Urothelium cell line (cell line): ENCODE measurements at regions not wholly inside any gene's neighbourhood (a gene's known extent, or its start where the extent isn't known, plus 50 kb on each side); places are given as distances from the start of the nearest gene placed in this dataset.

ENCODE experiments used
- DNase-seq: peaks from one replicate; pipeline ENCODE4 v3.0.0; 2011; ENCODE audit warnings: low spot score, mixed read lengths
- FAIRE-seq: peaks from 2 replicates; lab custom pipeline; 2011; peaks lifted over from hg19 to GRCh38; lab: Jason Lieb, UNC

GRCh38 chr18:22033085-22033484, 136.3 kb upstream of the GATA6 start:
- DNase-seq, result peak; percentile 39
- no peak for FAIRE-seq

- FAIRE-seq (no peak), DNase-seq (no peak)
These were observed 135.1 kb upstream of the GATA6 start for GRCh38 chr18:22034276-22034675.

- FAIRE-seq (no peak), DNase-seq (no peak)
These were observed 128.9 kb upstream of the GATA6 start for GRCh38 chr18:22040533-22040932.

- FAIRE-seq (no peak), DNase-seq (no peak)
These were observed 125.6 kb upstream of the GATA6 start for GRCh38 chr18:22043837-22044236.

- FAIRE-seq (no peak), DNase-seq (no peak)
These were observed 124.7 kb upstream of the GATA6 start for GRCh38 chr18:22044474-22045220.

- no peak for DNase-seq
These were observed 124.0 kb upstream of the GATA6 start for GRCh38 chr18:22045221-22045918.

GRCh38 chr18:22046473-22046872, 122.9 kb upstream of the GATA6 start:
- no peak for DNase-seq
- FAIRE-seq, result peak; percentile 20

More at GRCh38 chr18:22045221-22045918, 124.0 kb upstream of the GATA6 start:
- FAIRE-seq, result no peak

- DNase-seq (no peak), FAIRE-seq (no peak)
These were observed 121.9 kb upstream of the GATA6 start for GRCh38 chr18:22047485-22047884.

- DNase-seq (no peak), FAIRE-seq (no peak)
These were observed 121.2 kb upstream of the GATA6 start for GRCh38 chr18:22048221-22048620.

GRCh38 chr18:22048932-22049615, 120.3 kb upstream of the GATA6 start:
- DNase-seq (no peak), FAIRE-seq (no peak)

GRCh38 chr18:22052405-22053105, 116.8 kb upstream of the GATA6 start:
- DNase-seq, result no peak
- no peak for FAIRE-seq

- FAIRE-seq (no peak), DNase-seq (no peak)
These were observed 113.7 kb upstream of the GATA6 start for GRCh38 chr18:22055466-22056238.

GRCh38 chr18:22056950-22057349, 112.4 kb upstream of the GATA6 start:
- FAIRE-seq, result no peak

GRCh38 chr18:22057908-22058527, 111.4 kb upstream of the GATA6 start:
- FAIRE-seq (no peak), DNase-seq (no peak)

More at GRCh38 chr18:22056950-22057349, 112.4 kb upstream of the GATA6 start:
- no peak for DNase-seq

- DNase-seq, result no peak
- no peak for FAIRE-seq
These were observed 109.0 kb upstream of the GATA6 start for GRCh38 chr18:22060361-22060760.

GRCh38 chr18:22063102-22063501, 106.3 kb upstream of the GATA6 start:
- DNase-seq (no peak), FAIRE-seq (no peak)

GRCh38 chr18:22063672-22064071, 105.7 kb upstream of the GATA6 start:
- FAIRE-seq (no peak), DNase-seq (no peak)

GRCh38 chr18:22064581-22064980, 104.8 kb upstream of the GATA6 start:
- DNase-seq (no peak), FAIRE-seq (no peak)

GRCh38 chr18:22065311-22065710, 104.1 kb upstream of the GATA6 start:
- DNase-seq (no peak), FAIRE-seq (no peak)

GRCh38 chr18:22066083-22066485, 103.3 kb upstream of the GATA6 start:
- no peak for DNase-seq
- FAIRE-seq, result no peak
